ENCODE measurements at regions not wholly inside any gene's neighbourhood (a gene's known extent, or its start where the extent isn't known, plus 50 kb on each side); places are given as distances from the start of the nearest gene placed in this dataset.

GRCh38 chr1:163650624-163651023 is 328.9 kb downstream of the NUF2 start:
- POLR2A ChIA-PET: no interaction called here
- H2AFZ ChIP-seq (ENCODE audit: low read depth, low read length): no peak overlapping the region
- no peak overlapping the region for H3K9ac ChIP-seq (replicated peaks; ENCODE audit: extremely low read depth, insufficient read depth, low read length)
- no peaks in the 10 kb centered on the region for H3K9me1 ChIP-seq (replicated peaks; ENCODE audit: control insufficient read depth, extremely low read depth, insufficient read depth, low read length)
- intact Hi-C loops (cut with micrococcal nuclease) (no loop called here), dilution Hi-C loops (cut with MboI; ENCODE audit: extremely low pct_ligation_motif_present, low sequenced_read_pairs) (no loop called here)
- H4K20me1 ChIP-seq (replicated peaks; ENCODE audit: control insufficient read depth, extremely low read depth, insufficient read depth, low read length): no peaks in the 10 kb centered on the region
- no peaks in the 10 kb centered on the region for H3K9me3 ChIP-seq (replicated peaks; ENCODE audit: control insufficient read depth, insufficient read depth, low read length)
- TF ChIP-seq JUN (IDR thresholded peaks at IDR 0.05; ENCODE audit: borderline replicate concordance, insufficient read depth, insufficient read length, low read depth): no peak
- TF ChIP-seq GATA2 (IDR thresholded peaks at IDR 0.05; ENCODE audit: insufficient read depth, insufficient read length, low read depth, low read length): no peak
- TF ChIP-seq FOS (IDR thresholded peaks at IDR 0.05; ENCODE audit: borderline replicate concordance, insufficient read depth, low read length): no peak
- no peak for TF ChIP-seq EZH2 (IDR thresholded peaks at IDR 0.05; ENCODE audit: borderline replicate concordance, low read depth, low read length, severe bottlenecking)
- no peak for TF ChIP-seq MAX (IDR thresholded peaks at IDR 0.05; ENCODE audit: insufficient read depth, insufficient read length)
- no peak for TF ChIP-seq CTCF (IDR thresholded peaks at IDR 0.05; ENCODE audit: extremely low read depth in 1 of 2, insufficient read depth in 1 of 2, low read depth in 1 of 2, low read length in 2 of 2)
- no peak for TF ChIP-seq MYC (IDR thresholded peaks at IDR 0.05; ENCODE audit: low read depth, low read length)
- no peak for TF ChIP-seq POLR2A (IDR thresholded peaks at IDR 0.05; ENCODE audit: low read depth, low read length)
- TF ChIP-seq POLR2AphosphoS5 (IDR thresholded peaks at IDR 0.05; ENCODE audit: insufficient read depth, low read depth, low read length): no peak
- H3K79me2 ChIP-seq (ENCODE audit: control insufficient read depth, insufficient read depth, low read length): no peaks in the 10 kb centered on the region
- no peak overlapping the region for H3K27ac ChIP-seq (ENCODE audit: insufficient read depth, low read depth, low read length)
- DNase-seq (ENCODE audit: low read depth, low spot score) (no peak), FAIRE-seq (no peak)
- BruUV-seq (replicated peaks): no TSS peak
- H3K4me1 ChIP-seq (ENCODE audit: control insufficient read depth, extremely low read depth, insufficient read depth, low read length): no peaks in the 10 kb centered on the region
- H3K36me3 ChIP-seq (ENCODE audit: control insufficient read depth in 2 of 2, extremely low read depth in 1 of 2, insufficient read depth in 2 of 2, low read length in 2 of 2): no peaks in the 10 kb centered on the region
- no peaks in the 10 kb centered on the region for H3K27me3 ChIP-seq (ENCODE audit: control insufficient read depth in 2 of 2, insufficient read depth in 2 of 2, low read length in 2 of 2)
- H3K4me2 ChIP-seq (ENCODE audit: insufficient read depth, low read length): no peak overlapping the region
- H3K4me3 ChIP-seq (replicated peaks in 1 of 3; ENCODE audit: insufficient read depth in 1 of 3, low read depth in 1 of 3, low read length in 3 of 3): no peak overlapping the region
- CTCF ChIA-PET: no interaction called here
